Stimulated activated CD4-positive, alpha-beta T cell treated with anti-CD3 and anti-CD28 coated beads, Interleukin-12 subunit alpha, Interleukin-12 subunit beta, amount 100 ng/mL, for 24 hours (primary cell): ENCODE measurements at regions not wholly inside any gene's neighbourhood (a gene's known extent, or its start where the extent isn't known, plus 50 kb on each side); places are given as distances from the start of the nearest gene placed in this dataset.

Experiments used
- DNase-seq, 2 experiments: peaks; one replicate each; pipeline ENCODE4 v3.0.0-alpha.2; 2020; ENCODE audit warnings: low read depth in 2 of 2

DNA sequence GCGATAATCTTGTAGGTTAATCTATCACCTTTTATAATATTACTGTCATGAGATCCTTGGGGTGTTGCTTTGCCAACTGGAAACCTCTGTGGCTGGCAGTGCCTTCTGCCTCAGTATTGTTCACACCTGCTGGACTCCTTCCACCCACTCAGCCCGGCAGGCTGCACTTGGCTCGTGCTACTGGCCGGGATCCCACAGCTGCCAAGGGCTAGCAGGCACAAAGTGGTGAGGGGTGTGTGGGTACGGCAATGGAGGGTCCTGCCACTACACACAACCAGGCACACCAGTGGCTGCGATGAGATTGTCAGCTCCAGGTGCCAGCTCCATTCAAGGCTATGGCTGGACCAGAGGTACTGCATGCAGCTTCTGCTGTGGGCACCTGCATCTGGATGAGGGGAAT lies 191.2 kb upstream of the LYPLAL1 start:
- DNase-seq = no peak

DNA sequence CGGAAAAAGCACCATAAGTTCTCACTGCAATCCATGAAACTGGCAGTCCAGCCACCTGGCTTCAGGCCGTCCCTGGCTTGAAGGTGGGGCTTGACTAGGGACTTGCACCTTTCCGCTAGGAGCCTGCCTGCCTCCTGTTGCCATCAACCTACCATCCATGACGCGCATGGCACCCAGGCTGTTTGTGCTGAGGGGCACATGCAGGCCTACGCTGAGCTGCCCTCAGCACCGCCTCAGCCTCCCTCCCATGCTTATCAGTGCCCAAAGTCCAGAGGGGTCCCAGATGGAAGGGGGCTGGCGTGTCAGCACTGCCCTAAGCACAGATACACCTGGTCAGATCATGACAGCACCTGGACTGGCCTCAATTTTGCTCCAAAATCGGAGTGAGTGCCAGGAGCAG lies 190.2 kb upstream of the LYPLAL1 start:
- DNase-seq = no peak

DNA sequence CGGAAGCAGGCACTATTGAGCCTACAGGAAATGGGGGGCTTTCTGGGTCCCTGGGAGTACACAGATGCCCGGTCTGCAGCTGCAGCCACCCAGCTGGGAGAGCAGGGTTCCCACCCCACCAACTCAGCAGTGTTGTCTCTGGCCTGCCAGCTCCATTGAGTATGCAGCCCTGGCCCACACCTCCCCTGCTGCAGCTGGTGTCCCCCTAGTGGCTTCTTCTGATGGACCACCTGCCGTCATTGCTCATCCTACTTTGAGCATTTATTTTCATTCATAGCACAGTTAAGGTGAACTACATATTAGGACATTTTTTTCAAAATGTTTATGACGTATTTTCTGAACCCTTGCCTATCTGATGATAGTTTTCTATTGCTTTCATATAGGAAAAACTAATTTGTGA lies 189.8 kb upstream of the LYPLAL1 start:
- no peak for DNase-seq

DNA sequence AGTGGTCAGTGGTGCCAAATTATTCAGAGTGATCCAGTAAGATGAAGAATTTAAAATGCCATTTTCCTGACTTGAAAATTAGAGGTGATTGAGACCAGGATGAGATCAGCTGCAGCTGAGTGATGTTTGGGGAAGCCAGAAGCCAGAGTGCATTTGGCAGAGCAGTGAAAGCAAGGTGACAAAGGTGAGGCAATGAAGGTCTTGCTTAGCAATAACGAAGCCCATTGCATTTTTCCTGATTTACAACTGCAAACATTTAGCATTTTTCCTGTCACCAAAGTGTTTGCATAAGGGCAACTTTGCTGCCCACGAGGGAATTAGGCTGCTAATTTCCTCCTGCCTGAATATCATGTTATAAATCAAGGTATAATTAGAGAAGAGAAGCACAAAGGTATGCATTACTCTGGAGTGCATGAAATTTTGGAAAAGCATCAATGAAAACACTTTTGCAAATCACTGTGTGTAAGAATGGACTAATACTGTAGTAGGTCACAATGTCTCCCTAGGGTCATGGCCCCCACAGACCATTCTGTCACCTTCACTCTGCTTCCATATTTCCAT lies 188.2 kb upstream of the LYPLAL1 start:
- DNase-seq = no peak

DNA sequence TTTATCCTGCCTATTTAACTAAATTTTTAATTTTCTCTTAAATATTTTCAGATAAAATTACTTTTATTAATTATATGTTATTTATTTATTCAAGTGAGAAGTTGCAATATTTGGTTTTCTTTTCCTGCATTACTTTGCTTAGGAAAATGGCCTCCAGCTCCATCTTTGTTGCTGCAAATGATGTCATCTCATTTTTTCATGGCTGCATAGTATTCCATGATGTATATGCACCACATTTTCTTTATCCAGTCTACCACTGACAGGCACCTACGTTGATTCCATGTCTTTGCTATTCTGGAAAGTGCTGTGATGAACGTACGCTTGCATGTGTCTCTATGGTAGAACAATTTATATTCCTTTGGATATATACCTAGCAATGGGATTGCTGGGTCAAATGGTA lies 186.9 kb upstream of the LYPLAL1 start:
- DNase-seq = no peak

DNA sequence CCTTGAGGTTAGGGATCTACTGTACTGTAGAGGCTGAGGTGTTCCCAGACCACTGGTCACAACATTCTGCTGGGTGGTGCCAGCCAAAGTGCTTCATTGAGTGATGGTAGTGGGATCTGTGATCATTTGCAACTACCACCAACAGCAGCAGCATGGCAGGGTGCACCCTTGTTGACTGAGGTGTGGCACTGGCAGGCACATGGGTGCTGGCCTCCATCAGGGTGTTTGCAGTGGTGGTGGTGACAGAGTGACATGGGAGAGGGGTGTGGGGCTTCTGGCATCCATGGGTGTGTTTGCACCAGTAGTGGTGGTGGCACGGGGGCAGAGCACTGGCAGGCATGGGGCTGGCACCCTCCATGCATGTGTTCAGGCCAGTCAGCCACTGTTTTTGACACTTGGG lies 183.7 kb upstream of the LYPLAL1 start:
- DNase-seq = no peak

DNA sequence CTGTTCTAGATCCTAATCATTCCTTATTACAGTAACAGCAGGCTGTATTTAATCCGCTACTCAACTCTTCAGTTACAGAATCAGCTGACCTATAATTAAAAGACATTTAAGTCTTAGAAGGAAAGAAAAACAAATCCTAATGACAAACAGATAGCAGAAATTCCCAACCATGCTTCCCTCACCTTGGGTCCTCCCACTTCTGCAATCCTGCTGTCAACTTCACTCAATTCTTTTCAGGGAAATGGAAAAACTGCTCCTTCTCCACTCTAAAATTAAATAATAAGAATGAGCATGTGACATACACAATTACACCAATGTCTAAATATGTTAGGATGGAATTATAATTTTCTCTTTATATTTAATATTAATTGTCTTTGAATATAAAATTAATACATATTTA lies 182.6 kb upstream of the LYPLAL1 start:
- DNase-seq = no peak

DNA sequence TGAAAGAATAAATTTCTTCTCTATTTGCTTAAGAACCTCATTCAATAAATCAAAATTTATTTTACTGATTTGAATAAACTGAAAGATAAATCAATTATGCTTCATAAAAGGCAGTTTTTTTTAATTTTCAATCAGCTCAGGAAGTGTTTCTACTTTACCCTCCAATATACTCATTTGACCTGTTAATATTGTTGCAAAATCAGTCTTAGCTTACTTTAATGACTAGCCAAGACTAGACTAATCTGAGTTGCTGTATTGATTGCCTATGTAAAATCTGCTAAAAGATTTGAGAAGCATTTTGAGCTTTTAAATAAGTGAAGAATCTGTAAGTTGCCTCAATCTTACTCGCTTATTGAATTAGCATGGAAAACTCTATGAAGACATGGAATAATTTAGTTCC lies 179.1 kb upstream of the LYPLAL1 start:
- DNase-seq = no peak

DNA sequence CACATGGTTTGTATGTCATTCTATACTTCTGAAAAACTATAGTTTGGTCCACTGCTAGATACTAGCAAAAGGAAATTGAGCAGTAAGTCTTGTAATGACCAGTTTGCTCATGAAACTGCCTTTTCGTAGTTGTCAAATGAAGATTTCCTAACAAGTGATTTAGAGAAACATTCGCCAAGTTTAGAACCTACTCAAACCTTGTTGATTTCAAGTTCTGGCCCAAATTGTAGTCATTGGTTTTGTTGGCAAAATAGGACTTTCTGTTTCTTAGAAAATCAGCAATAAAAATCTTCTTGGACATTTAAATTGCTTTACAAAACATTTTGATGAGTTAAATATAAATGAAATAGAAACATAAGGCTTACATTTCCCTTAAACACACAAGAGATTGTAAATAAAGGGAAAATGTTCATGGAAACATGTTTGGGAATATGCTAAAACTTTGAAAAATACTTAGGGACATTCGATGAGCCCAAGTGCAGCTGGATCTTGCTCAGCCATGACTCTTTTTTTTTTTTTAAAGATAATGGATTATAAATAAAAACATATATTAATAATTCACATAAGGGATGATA lies 178.5 kb upstream of the LYPLAL1 start:
- no peak for DNase-seq

DNA sequence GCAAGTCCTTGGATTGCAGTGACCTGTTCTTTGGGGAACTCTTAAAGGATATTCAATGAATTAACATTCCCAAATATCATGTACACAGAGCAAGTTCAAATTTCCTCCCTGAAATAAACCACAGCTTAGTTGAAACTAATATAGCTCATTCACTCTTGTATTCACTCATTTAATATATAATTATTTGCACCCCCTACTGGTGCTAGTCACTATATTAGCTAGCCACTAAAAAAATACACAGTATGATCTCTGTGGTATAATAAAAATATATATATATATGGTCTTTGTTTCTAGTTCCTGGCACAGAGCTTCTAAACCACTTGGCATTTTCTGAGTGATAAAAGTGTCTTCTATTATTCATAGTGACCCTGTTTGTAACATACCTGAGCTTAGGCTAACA lies 177.3 kb upstream of the LYPLAL1 start:
- no peak for DNase-seq

DNA sequence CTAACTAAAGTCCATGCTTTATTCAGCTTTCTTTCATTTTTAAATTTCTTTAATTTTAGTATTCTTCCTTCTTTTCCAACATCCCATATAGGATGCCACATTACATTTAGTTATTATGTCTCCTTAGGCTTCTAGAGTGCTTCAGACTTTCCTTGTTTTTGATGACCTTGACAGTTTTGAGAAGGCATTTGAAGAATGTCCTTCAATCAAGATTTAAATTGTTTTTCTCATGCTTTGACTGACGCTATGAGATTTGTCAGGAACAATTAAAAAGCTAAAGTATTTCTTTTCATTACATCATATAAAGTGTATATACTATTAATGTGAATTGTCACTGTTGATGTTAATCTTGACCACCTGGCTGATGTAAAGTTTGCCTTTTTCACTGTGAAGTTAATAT lies 173.7 kb upstream of the LYPLAL1 start:
- DNase-seq = no peak

DNA sequence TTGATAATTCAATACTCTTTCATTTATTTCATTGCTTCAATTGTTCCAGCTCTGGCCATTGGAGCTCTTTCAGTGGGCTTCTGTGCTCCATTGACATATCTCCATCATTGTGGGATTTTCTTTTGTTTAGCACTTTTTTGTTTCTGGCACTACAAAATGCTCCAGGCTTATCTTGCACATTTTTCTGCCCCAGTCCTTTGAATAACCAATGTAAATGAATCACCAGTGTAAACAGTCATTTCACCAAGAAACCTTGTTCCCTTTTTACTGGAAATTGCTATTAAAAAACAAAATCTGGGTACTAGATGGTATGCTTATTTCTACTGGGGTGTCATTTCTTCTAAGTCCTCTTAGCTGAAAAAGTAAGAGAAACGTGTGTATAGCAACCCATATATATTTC lies 173.0 kb upstream of the LYPLAL1 start:
- DNase-seq = no peak

DNA sequence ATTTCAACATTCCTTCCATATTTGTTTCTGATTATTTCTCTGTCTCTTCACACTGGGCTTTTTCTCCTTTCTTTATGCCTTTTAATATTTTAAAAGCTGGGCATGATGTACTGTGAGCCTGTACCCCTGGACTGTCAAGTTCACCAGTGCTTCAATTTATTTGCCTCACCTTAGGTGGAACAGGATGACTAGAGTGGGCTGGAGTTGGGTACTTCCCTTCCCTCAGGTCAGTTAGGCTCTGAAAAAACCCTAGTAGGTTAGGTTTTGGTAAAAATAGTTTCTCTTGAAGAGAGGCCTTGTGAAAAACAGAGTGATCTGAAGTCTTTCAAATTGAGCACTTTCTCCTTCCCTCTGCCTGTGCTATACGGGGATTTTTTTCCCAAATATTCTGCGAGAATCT lies 163.0 kb upstream of the LYPLAL1 start:
- no peak for DNase-seq

DNA sequence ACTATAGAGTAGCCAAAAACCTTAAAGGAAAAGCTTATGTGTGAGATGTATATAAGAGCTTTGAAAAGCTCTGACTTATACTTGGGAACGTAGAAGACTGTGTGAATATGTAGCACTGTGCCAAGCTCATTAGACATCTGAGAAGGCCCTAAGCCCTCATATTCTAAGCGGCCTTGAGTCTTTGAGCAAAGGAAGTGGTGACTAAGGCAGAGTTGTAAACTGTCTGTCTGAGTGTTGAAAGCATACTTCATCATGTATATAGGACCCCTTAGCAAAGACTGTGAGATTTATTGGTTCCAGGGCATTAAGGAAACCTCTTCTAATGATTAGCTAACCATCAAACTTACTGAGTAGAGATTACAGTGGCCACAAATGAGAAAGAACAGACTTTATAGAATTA lies 153.3 kb upstream of the LYPLAL1 start:
- DNase-seq = no peak

DNA sequence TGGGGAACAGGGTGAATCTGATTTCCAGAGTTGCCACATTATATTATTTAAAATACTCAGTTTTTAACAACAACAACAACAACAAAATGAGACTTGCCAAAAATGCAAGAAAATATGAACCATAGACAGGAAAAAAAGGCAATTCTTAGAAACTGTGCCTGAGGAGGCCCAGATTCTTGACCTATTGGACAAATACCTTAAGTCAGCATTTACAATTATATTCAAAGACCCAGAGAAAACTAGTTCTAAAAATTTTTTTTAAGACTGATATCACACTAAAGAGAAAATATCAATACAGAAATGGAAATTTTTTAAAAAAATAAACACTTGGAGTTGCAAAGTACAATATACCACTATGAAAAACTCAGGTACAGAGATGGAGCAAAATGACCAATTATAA lies 152.8 kb upstream of the LYPLAL1 start:
- DNase-seq = no peak

DNA sequence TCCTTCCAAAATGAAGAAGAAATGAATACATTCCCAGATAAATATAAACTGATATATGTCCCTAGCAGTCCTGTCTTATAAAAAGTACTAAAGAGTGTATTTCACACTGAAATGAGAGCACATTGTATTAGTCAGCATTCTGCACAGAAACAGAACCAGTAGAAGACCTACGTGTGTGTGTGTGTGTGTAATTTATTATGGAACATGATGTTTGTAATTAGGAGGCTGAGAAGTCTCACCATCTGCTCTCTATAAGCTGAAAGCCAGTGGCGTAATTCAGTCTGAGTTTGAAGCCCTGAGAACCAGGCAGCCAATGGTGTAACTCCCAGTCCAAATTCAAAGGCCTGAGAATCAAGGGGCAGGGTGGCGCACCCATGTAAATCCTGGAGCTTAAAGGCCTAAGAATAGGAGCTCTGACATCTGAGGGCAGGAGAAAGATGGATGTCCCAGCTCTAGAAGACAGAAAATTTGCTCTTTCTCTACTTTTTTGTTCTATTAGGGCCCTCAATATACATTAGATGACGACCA lies 146.5 kb upstream of the LYPLAL1 start:
- no peak for DNase-seq

DNA sequence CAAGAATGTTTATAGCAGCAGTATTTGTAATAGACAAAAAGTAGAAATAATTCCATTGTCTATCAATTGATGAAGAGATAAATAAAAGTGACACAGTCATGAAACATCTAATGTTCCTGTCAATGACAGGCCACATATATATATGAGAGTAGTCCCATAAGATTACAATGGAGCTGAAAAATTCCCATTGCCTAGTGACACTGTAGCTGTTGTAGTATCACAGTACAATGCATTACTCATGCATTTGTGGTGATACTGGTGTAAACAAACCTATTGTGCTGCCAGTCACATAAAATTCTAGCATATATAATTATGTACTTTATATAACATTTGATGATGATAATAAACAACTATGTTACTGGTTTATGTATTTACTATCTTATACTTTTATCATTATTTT lies 141.9 kb upstream of the LYPLAL1 start:
- no peak for DNase-seq

DNA sequence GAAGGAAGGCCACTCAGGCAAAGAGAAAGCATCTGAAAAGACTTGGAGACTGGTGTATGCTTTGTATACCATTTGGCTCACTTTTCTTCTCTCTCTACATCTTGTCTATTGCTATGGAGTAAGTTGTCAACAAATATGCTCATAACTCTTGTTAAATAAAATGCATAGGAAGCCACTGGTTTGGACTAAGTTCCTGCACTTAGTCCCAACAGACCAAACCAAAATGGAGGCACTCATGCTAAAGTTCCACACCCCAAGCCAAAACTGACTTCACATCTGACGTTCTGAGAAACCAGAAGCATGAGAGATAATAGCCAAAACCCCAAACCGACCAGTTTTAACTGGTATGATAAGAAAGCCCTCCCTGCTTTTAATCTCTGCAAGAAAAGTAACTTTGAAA lies 135.3 kb upstream of the LYPLAL1 start:
- no peak for DNase-seq

DNA sequence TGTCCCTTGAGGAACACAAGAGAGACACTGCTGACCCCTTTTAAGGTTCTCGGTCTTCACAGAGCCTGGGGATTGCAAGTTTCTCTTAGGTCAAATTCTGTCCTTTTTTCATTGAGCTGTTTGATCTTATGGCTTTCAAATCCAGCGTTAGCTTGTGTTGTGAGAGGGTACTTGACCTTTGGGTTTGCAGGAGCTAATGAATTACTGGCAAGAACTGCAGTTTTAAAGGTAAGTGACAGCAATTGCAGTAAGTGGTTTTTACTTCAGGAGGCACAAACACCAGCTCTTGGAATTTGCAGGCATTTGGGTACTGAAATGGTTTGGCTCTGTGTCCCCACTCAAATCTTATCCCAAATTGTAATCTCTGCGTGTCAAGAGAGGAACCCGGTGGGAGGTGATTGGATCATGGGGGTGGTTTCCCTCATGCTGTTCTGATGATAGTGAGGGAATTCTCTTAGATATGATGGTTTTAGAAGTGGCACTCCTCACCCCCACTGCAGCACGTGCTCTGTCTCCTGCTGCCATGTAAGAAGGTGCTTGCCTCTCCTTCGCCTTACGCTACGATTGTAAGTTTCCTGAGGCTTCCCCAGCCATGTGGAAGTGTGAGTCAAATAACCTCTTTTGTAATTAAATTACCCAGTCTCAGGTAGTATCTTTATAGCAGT lies 134.5 kb upstream of the LYPLAL1 start:
- DNase-seq = no peak

DNA sequence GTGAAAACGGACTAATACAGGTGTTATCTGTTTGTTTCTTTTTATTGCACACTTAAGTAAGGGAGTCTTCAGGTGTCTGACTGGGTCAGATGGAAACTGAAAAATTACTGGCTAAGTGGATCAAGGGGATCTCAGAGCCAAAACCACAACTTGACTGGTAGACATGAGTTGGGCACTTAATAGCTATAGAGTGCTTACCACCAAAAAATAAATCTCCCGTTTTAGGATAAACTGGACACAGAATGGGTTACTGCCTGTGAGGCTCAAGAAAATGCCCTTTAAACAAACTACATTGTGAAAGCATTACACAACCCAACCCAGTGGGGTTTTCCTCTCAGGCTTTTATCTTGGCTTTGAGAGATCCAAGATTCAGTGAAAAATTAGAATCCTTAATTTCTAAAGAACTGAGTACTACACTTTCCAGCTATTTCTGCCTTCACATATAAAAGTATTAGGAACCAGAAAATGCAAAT lies 134.0 kb upstream of the LYPLAL1 start:
- no peak for DNase-seq

DNA sequence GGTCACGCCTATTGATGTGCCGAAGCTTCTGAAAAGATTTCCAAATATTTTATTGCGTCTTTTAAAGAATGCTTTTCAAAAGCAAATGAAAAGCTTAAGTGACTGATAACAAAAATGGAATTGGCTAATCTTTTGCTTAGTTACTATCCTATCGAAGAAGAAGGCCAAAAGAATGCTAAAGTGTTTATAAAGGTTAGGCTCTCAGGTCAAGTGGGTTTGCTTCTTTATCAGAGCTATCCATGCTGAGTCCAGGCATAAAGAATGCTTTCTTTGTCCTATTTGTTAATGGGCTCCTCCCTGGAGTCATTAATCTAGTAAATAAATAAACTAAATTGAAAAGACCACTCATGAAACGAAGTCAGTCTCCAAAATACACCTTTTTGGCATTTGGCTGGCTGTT lies 133.4 kb upstream of the LYPLAL1 start:
- DNase-seq = no peak

DNA sequence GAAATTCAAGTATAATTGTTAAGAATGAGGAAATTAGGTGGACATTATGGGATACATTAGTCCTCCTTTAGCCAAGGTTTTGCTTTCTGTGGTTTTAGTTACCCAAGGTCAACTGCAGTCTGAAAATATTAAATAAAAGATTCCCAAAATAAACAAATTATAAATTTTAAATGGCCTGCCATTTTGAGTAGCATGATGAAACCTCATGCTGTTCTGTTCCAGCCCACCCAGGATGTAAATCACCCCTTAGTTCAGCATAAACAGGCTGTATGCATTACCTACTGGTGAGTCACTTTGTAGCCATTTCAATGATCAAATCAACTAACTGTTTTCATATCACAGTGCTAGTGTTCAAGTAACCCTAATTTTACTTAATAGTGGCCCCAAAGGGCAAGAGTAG lies 132.5 kb upstream of the LYPLAL1 start:
- DNase-seq = no peak

DNA sequence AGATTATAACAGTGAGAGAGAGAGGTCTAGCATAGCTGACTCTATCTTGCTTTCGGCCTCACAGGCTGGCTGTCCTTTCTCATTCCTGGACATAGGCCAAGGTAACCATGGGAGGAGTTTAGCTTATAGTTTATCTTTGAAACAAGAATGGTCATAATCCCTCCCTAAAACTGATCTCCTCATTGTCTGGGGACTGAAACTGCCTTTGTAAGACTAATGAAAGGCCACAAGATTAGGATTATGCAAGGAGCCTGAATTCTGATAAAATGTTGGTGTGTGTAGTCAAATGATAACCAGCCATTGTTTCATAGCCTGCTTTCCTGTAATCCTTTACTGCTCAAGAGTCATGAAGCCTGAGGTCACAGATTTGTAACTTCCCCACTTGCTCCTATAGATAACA lies 131.9 kb upstream of the LYPLAL1 start:
- DNase-seq = no peak

DNA sequence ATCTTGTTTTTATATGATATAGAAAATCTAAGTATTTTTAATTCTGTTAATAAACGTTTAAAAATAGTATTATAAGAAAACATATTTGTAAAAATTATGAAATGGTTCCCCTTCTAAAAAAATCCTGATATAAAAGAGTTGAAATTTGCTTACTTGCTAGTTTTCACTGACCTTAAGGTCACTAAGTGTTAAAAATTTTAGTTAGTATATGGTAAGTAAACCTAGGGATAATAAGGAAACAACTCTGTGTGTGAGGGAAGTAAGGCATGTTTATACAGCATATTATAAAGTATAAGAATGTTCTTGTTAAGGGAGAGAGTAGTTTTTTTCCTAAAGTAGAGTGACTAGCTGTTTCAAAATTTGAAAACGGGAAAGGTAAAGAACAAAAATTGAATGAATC lies 130.9 kb upstream of the LYPLAL1 start:
- DNase-seq = no peak
